ENCODE measurements at regions not wholly inside any gene's neighbourhood (a gene's known extent, or its start where the extent isn't known, plus 50 kb on each side); places are given as distances from the start of the nearest gene placed in this dataset.

DNA sequence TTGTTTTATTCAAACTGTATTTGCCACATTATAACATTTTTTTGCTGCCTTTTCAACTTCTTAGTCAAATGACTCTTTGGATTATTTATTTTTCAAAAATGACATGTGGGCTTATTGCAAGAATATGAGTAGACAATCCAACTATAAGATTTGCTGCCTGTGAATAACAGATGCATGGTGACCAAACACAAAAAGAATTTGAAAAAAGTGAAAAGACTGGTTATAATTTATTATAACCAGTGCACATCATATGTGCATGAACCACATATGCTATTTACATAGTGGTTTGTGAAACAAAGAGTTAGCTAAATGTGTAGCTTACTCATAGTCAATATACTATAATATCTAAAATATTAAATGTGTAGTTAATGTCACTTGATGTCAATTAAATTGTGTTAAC is 2086.8 kb downstream of the ARAP2 start:
- no peak for DNase-seq (ENCODE audit: low read depth, low spot score)

GRCh38 chr4:34158878-34159277 is 2085.4 kb downstream of the ARAP2 start:
- no peak for DNase-seq (ENCODE audit: low read depth, low spot score)

- DNase-seq (ENCODE audit: low read depth, low spot score), result no peak
These were observed 2073.4 kb downstream of the ARAP2 start for GRCh38 chr4:34170946-34171345.

DNA sequence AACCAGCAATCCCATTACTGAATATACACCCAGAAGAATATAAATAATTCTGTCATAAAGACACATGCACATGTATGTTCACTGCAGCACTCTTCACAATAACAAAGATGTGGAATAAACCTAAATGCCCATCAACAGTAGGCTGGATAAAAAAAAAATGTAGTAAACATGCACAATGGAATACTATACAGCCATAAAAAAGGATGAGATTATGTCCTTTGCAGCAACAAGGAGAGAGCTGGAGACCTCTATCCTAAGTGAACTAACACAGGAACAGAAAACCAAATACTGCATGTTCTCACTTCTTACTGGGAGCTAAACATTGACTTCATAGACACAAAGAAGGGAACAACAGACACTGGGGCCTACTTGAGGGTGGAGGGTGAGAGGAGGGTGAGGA is 2067.7 kb downstream of the ARAP2 start:
- no peak for DNase-seq (ENCODE audit: low read depth, low spot score)

DNA sequence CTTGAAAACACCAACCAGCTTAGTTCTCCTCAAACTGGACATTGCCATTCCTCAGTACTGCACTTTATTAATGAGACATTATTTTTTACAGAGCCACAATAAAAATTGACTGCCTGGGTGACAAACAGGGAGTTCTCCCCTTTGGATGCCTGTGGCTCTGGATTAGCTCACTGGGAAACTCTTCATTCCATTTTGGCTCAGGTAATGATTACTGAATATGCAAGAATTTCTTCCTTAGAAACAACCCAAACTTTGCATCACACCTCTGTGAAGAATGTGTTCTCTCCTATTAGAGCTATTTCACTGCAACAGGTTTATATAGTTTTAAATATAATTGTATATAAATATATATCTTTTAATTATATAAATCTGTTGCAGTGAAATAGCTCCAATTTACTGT is 2065.8 kb downstream of the ARAP2 start:
- DNase-seq (ENCODE audit: low read depth, low spot score), result no peak

DNA sequence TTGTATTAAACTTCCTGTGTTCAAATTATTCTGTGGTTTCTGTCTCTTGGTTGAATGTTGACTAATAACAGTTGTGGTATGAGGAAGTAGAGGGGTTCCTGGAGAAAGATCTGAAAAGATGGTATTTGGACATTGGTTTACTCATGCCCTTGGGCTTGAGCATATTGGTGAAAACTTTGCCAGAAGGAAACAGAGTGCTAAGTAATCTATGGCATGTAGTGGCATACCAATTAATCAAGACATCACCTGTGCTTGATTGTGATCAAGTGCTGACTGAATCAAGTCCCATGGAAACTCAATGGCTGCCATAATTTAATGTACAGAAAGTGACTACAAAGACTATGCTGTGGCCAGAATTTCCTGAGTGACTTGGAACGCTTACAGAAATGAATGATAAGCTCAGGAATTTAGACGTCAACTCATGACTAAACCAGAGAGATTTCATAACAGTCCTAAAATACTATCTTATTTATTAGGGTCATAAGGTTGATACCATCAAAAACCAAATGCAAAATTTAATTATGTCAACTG is 2062.9 kb downstream of the ARAP2 start:
- no peak for DNase-seq (ENCODE audit: low read depth, low spot score)

DNA sequence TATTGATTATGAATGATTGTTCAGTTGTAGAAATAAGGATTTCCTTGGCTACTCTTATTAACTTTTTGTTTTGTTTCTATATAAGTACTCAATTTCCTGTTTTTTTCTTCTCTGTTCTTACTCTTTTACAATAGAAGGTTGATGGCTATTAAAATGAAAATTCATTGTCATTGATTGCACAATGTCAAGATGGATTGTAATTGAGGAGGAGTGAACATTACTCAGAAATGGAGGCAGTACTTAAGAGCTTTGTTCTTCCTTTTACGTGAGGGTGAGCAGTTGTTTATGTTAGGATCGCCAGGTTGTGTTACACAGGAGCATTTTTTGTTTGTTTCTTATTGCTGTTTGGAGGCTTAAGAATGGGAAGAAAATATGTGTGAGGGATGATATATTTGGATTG is 2062.4 kb downstream of the ARAP2 start:
- DNase-seq (ENCODE audit: low read depth, low spot score), result no peak

DNA sequence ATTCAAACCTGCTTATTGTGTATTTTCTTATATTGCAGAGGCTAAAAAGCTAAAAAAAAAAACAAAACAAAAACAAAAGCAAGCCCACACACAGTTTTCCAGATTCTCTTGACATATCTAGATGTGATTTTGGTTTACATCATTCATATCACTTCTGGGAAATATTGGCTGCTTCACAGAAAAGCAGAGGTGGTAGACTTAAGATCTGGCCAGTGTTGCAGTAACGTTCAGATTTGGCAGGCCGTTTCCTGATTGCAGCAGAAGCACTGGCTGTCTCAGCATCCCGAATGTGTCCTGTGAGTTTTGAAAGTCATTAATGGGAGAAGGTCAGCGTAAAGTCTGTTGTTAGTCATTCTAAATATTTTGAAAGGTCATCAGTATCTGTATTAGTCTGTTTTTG is 2062.0 kb downstream of the ARAP2 start:
- no peak for DNase-seq (ENCODE audit: low read depth, low spot score)

DNA sequence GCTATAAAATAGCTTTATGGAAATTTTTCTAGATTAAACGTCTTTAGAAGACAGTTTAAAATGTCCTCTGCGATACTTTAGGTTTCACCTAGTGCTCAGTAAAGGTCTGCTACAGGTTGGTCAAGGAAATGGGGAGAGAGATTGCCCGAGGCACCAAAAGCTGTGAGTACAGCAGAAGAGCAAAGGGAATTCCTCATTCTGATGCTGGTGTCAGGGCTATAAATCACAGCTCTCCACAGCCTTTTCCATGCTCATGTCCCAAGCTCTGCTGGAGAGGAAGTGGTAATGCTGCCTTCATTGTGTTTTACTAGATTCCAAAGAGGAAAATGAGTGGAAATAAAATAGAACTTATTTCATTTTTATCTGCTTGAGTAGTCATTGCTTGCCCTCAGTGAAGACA is 2060.4 kb downstream of the ARAP2 start:
- DNase-seq (ENCODE audit: low read depth, low spot score), result no peak

- no peak for DNase-seq (ENCODE audit: low read depth, low spot score)
These were observed 2057.3 kb downstream of the ARAP2 start for GRCh38 chr4:34187056-34187455.

DNA sequence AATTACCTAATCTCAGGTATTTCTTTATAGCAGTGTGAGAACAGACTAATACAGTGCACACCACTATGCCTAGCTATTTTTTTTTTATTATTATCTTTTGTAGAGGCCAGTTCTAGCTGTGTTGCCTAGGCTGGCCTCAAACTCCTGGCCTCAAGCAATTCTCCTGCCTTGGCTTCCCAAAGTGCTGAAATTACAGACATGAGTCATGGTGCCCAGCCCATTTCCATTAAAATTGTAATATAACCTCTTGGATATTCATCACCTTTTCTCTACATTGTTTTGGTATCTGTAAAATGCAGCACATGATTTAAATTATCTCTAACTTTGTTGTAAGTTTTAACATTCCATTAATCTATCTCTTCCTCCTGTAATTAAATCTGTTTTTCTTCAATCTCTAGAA is 2052.9 kb downstream of the ARAP2 start:
- DNase-seq (ENCODE audit: low read depth, low spot score), result no peak

GRCh38 chr4:34193451-34194154 is 2050.7 kb downstream of the ARAP2 start:
- no peak for DNase-seq (ENCODE audit: low read depth, low spot score)

GRCh38 chr4:34194585-34194984 is 2049.7 kb downstream of the ARAP2 start:
- no peak for DNase-seq (ENCODE audit: low read depth, low spot score)

DNA sequence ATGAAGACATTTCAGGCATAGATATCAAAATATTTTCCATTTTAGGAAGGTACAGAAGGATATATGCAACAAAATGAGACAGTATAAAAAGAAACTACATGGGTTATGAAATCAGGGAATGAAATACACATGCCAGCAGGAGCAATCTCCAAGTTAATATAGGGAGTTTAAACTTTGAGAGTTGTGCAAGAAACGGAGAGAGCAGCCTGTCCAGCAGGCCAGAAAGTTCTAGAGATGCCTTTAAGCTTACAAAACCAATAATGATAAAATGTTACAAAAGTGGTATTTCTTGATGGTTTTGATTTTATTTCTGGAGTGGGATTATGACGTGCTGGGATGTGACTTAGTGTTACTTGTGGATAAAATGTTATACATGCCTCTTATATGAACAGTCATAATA is 2047.9 kb downstream of the ARAP2 start:
- no peak for DNase-seq (ENCODE audit: low read depth, low spot score)

- no peak for DNase-seq (ENCODE audit: low read depth, low spot score)
These were observed 2045.3 kb downstream of the ARAP2 start for GRCh38 chr4:34198966-34199365.

- no peak for DNase-seq (ENCODE audit: low read depth, low spot score)
These were observed 2043.8 kb downstream of the ARAP2 start for GRCh38 chr4:34200535-34200934.

- no peak for DNase-seq (ENCODE audit: low read depth, low spot score)
These were observed 2042.2 kb downstream of the ARAP2 start for GRCh38 chr4:34202154-34202553.

DNA sequence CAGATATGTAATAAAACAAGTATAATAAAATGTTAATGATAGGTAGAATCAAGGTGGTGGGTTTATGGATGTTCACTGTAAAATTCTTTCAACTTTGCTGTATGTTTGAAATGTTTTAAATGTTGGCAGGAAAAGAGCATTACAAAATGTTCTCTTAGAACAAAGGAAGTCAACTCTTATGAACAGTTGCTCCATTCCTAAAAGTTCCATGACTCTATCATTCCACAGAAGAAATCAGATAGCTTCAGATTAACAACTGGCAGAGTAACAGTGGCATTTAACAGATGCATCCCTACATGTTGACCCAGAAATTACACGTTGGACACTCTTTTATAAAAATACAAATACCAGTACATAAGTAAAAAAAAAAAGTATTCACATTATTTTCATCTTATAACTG is 2023.7 kb downstream of the ARAP2 start:
- DNase-seq (ENCODE audit: low read depth, low spot score), result no peak

- no peak for DNase-seq (ENCODE audit: low read depth, low spot score)
These were observed 2022.3 kb downstream of the ARAP2 start for GRCh38 chr4:34221986-34222385.

- DNase-seq (ENCODE audit: low read depth, low spot score), result no peak
These were observed 2008.2 kb downstream of the ARAP2 start for GRCh38 chr4:34236118-34236517.

DNA sequence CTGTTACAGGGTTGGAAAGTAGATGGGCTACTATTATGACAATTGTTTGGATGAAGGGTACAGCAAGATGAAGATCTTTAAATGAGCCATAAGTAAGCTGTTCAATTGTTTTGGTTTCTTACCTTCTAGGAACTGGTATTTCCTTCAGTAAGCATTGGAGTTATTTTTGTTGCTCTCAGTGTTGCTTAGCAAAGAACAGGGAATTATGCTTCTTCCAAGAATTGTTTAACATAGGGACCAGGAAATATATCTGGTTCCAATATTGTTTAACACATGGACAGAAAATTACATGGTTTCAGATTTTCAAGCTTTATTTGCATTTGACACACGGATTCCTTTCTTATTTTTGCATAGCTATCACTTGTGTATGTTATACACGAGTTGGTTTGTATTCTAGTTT is 1999.0 kb downstream of the ARAP2 start:
- no peak for DNase-seq (ENCODE audit: low read depth, low spot score)

DNA sequence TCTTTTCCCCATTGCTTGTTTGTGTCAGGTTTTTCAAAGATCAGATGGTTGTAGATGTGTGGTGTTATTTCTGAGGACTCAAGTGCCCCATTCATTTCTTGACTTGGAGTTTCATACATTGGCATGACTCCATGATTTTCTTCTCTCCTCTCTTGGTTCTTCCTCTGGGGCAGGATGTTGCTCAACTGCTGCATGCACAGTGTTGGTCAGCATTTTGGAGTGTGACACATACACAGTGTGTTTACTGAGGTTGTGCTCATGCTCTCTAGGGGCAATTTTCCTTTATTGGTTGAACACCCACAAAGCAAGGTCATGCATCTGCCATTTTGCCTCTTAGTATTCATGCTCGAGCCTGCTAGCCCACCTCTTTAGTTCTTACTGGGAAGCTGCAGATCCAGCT is 1993.8 kb downstream of the ARAP2 start:
- DNase-seq (ENCODE audit: low read depth, low spot score), result no peak

DNA sequence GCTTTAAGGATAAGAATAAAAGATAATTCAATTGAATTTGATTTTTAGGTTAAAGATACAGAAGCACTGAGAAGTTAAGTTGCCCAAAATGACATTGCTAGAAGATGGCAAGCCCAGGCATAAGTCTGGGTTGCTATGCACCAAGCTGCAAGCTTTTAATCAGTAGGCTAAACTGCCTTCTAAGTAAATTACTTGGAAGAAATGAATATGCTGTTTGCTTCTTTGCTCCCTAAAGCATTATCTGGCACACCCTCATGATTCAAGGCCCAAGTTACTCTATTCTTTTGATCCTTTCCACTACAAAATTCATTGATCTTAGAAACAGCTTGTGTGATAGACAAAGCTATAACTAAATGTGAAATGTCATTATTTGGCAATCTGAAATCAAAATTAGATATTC is 1991.1 kb downstream of the ARAP2 start:
- no peak for DNase-seq (ENCODE audit: low read depth, low spot score)

GRCh38 chr4:34258176-34258575 is 1986.1 kb downstream of the ARAP2 start:
- no peak for DNase-seq (ENCODE audit: low read depth, low spot score)
